ENCODE measurements at regions not wholly inside any gene's neighbourhood (a gene's known extent, or its start where the extent isn't known, plus 50 kb on each side); places are given as distances from the start of the nearest gene placed in this dataset.
"Not testable (repeated sequence)": the region's sequence is repeated elsewhere in the genome, so short reads cannot be mapped to it uniquely, and the experiment has no call there.

DNA sequence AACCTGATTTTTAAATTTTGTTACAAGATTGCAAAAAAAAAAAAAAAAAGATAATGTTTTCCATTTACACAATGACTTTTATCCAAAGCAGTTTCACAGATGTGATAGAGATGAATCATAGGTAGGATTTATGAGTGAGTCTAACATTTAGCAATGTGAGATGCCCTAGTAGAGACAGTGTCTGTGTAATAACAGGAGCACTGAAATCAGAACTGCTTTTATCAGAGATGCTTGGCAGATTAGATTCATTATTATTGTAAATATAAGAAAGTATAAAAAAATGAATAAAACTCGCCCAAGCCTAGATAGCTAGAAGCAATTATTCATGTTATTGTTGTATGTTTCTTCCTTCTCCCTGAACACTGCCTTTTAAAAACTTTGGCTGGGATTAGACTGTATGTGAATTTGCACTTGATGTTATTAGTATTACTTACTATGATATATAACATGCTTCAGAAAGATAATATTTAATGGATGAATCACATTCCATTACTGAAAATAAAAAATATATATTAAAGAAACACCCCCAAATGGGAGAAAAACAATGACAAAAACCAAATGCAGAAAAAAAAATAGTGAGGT lies 567.3 kb upstream of the KLF4 start:
- Mint-ChIP-seq H3K4me1 (ENCODE audit: low read depth) (no peaks in the 10 kb centered on the region), H3K36me3 (ENCODE audit: low read depth) (no peaks in the 10 kb centered on the region)

DNA sequence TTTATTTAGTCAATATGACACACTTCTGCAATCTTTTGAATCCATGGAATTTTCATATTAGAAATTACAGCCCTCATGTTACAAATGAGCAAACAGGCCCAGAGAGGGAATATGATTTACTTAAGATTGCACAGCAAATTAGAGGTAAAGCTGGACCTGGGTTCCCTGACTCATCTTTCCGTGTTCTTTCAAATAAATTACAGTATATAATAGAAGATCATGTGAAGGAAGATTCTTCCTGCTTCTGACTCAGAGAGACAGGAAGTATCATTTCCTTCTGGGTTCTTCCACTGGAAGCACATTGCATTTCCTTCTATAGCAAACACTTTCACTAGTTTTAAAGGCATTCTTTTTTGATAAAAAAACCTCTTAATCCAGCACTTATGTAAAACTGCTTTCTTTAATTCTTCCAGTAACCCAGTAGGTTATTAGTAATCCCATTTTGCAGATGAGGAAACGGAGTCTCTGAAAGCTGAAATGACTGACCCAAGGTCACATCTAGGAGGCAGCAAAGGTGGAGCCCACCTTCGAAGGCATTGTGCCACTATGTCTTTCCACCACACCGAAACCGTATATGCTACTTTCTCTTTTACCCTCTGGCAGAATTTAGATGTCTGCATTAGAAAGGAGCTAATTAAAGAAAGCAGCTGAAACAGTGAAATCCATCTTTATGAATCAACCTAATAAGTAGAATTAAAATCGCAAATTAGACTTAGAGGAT lies 566.7 kb upstream of the KLF4 start:
- DNase-seq (ENCODE audit: low spot score), result no peak
- Mint-ChIP-seq H3K4me3 (no peak overlapping the region), H3K36me3 (ENCODE audit: low read depth) (no peaks in the 10 kb centered on the region), H3K4me1 (ENCODE audit: low read depth) (no peaks in the 10 kb centered on the region), H3K9me3 (no peaks in the 10 kb centered on the region), H3K27me3 (ENCODE audit: insufficient read depth) (no peaks in the 10 kb centered on the region), H3K27ac (no peak overlapping the region)
- intact Hi-C loops (cut with micrococcal nuclease), result no loop called here

More for the DNA sequence above, 567.3 kb upstream of the KLF4 start:
- Mint-ChIP-seq H3K27me3 (ENCODE audit: insufficient read depth) (no peaks in the 10 kb centered on the region), H3K27ac (no peak overlapping the region), H3K4me3 (no peak overlapping the region), H3K9me3 (no peaks in the 10 kb centered on the region)
- no peak for DNase-seq (ENCODE audit: low spot score)
- intact Hi-C loops (cut with micrococcal nuclease), result no loop called here

DNA sequence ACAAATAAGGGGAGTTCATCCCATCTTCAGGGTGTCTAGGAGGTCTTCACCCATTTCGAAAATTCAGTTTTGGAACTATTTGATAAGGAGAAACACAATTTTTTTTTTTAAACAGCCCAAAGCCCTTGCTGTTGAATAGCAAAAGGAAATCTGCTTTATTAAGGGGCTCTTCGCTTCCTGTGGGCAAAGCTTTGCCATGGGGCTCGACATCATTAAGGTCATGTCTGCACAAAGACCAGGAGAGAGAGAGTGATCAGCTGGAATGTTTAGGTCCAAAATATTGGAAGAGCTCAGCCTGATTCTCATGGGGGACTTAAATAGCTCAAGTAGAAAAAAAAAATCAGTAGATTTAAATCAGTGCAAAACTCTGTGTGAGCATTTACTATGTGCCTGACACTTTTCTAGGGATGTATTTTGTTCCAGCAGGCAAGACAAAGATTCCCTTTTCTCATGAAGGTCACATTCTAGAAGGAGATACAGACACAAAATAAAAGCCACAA lies 564.6 kb upstream of the KLF4 start:
- Mint-ChIP-seq H3K27me3 (ENCODE audit: insufficient read depth) (no peaks in the 10 kb centered on the region), H3K9me3 (no peaks in the 10 kb centered on the region), H3K36me3 (ENCODE audit: low read depth) (no peaks in the 10 kb centered on the region), H3K4me1 (ENCODE audit: low read depth) (no peaks in the 10 kb centered on the region), H3K27ac (no peak overlapping the region), H3K4me3 (no peak overlapping the region)
- intact Hi-C loops (cut with micrococcal nuclease), result no loop called here
- no peak for DNase-seq (ENCODE audit: low spot score)

DNA sequence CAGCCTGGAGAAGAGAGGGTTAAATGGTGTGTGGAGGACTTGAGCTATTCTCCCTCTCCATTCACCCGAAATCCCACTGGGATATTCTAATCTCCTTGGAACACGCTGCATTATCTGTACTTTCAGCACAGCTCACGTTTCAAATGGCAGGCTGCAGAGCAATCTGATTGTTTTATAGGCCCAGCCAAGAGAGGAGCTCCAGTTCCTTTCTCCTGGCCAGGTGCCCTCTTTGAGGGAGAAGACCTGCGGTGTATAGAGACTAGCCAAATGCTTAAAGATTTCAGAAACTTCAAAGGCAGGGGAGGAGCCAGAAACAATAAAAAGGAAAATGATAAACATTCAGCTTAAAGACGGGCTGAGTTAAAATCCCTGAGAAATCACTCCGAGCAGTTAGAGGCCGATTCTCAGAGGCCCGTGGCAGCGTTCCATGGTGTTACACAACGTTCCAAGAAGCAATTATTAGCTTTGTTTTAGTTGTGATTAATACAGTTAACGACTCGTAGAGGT lies 564.0 kb upstream of the KLF4 start:
- no peak overlapping the region for H3K27ac Mint-ChIP-seq
- H3K36me3 Mint-ChIP-seq (ENCODE audit: low read depth), result no peaks in the 10 kb centered on the region
- DNase-seq (ENCODE audit: low spot score), result no peak
- H3K4me3 Mint-ChIP-seq, result no peak overlapping the region
- H3K4me1 Mint-ChIP-seq (ENCODE audit: low read depth), result no peaks in the 10 kb centered on the region
- H3K27me3 Mint-ChIP-seq (ENCODE audit: insufficient read depth), result no peaks in the 10 kb centered on the region
- H3K9me3 Mint-ChIP-seq, result no peaks in the 10 kb centered on the region
- intact Hi-C loops (cut with micrococcal nuclease), result no loop called here

DNA sequence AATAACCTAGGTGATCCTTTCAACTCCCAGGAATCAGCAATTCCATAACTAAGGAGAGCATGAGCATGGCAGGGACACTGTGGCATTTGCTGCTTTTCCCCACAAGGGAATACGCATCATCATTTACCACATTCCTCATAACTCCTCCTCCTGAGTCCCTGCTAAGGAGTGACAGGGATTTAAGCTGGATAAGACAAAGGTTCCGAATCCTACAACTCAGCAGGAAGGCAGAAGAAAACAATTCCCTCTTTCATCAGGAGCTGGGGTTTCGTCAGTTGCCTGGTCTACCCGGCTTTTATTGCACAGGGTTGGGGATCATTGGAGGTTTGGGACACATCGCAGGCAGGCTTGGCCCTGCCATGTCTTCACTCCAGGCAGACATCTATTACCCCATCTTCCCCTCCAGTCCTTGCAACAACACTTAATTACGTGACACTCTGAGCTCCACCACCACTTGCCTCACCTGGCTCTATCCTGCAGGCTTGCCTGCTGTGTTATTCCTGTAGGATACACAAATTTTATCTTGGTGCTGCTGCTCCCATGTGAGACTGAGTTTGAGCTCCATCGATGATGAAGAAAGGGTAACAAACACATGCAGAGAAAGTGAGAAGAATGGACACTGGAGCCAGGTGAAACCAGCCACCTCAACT lies 563.0 kb upstream of the KLF4 start:
- H3K4me1 Mint-ChIP-seq (ENCODE audit: low read depth), result no peaks in the 10 kb centered on the region
- no peak overlapping the region for H3K4me3 Mint-ChIP-seq
- intact Hi-C loops (cut with micrococcal nuclease), result no loop called here
- no peaks in the 10 kb centered on the region for H3K36me3 Mint-ChIP-seq (ENCODE audit: low read depth)
- H3K27me3 Mint-ChIP-seq (ENCODE audit: insufficient read depth), result no peaks in the 10 kb centered on the region
- H3K9me3 Mint-ChIP-seq, result no peaks in the 10 kb centered on the region
- H3K27ac Mint-ChIP-seq, result no peak overlapping the region
- DNase-seq (ENCODE audit: low spot score), result no peak

DNA sequence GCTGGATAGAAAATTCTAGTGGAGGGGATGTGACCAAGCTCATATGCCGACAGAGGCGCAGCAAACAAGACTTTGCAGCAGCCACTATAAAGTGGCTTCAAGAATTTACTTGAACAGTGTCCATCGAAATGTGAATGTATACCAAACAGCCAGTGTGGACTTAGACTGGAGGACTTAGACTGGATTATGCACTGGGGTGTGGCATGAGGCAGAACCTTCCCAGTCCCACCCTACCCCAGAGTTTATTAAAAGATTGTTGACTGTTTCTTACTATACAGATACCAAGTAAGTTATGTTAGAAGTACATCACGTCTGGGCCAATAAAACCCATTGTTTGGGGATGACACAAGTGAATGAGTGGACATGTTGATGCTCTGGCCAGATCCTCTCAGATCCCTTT lies 561.3 kb upstream of the KLF4 start:
- H3K4me1 Mint-ChIP-seq (ENCODE audit: low read depth), result no peaks in the 10 kb centered on the region
- intact Hi-C loops (cut with micrococcal nuclease), result no loop called here
- H3K36me3 Mint-ChIP-seq (ENCODE audit: low read depth), result no peaks in the 10 kb centered on the region
- no peak overlapping the region for H3K4me3 Mint-ChIP-seq
- H3K27ac Mint-ChIP-seq, result no peak overlapping the region
- H3K9me3 Mint-ChIP-seq, result no peaks in the 10 kb centered on the region
- DNase-seq (ENCODE audit: low spot score), result no peak
- no peaks in the 10 kb centered on the region for H3K27me3 Mint-ChIP-seq (ENCODE audit: insufficient read depth)

DNA sequence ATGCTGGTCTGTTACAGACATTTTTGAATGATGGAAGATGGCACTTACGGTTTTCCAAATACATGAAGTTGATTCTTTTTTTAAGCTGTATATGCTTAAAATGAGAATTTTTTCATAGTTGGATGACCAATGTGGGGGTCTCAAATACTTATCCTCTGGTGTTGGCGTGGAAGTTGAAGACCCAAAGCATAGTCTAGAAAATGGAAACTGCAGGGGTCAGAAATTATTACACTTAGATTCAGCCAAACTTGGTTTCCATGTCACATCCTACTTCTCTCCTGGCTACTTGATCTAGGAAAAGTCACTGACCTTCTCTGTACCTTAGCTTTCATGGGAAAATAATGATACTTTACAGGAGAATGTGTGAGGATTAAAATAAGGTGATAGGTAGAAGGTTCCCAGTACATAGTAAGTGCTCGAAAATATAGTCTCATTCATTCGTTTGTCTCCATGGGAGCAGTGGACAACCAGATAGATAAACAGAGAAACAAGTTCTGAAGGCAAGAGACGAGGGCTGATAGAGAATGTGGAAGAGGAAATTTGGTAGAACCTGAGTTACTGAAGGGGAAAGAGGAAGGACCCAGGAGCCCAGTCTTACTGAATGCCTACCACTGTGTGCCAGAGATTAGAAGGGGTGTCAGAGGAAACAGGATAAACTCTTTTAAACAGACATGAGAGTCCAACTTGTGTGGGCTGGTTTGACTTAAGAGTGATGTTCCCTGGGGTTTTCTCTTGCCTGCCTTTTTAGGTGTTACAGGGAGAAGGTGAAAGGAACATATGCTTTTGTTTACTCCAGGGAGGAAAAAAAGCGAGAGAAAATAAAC lies 560.3 kb upstream of the KLF4 start:
- Mint-ChIP-seq H3K27ac (no peak overlapping the region), H3K36me3 (ENCODE audit: low read depth) (no peaks in the 10 kb centered on the region), H3K9me3 (no peaks in the 10 kb centered on the region), H3K4me1 (ENCODE audit: low read depth) (no peaks in the 10 kb centered on the region), H3K27me3 (ENCODE audit: insufficient read depth) (no peaks in the 10 kb centered on the region), H3K4me3 (no peak overlapping the region)
- intact Hi-C loops (cut with micrococcal nuclease), result no loop called here
- DNase-seq (ENCODE audit: low spot score), result no peak

DNA sequence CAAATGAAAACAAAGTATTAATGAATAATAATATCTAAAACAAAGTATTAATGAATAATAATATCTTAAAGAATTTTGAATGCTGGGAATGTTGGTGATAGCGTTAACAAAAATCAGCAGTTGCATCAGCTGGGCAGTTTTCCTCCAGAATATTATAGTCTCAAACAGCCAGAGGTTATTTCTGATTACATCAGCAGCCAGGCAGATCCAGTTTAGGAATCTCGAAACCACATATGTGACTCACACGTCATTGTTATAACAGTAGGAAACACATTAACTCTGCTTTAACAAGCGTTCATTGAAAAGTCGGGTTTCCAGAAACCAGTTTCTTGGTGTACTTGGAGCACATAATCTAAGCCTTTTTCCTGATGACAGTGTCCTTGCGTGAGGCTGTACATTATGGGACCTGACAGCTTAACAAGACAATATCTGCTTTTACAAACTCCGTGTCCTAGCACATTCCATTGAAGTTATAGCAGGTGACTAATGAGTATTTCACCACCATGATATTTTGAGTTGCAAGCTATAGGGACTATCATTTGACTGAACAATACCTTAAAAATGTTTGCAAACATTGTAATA lies 559.5 kb upstream of the KLF4 start:
- DNase-seq (ENCODE audit: low spot score), result no peak
- intact Hi-C loops (cut with micrococcal nuclease), result no loop called here
- no peaks in the 10 kb centered on the region for H3K9me3 Mint-ChIP-seq
- H3K27ac Mint-ChIP-seq, result no peak overlapping the region
- H3K4me3 Mint-ChIP-seq, result no peak overlapping the region
- H3K36me3 Mint-ChIP-seq (ENCODE audit: low read depth), result no peaks in the 10 kb centered on the region
- H3K4me1 Mint-ChIP-seq (ENCODE audit: low read depth), result no peaks in the 10 kb centered on the region
- no peaks in the 10 kb centered on the region for H3K27me3 Mint-ChIP-seq (ENCODE audit: insufficient read depth)

DNA sequence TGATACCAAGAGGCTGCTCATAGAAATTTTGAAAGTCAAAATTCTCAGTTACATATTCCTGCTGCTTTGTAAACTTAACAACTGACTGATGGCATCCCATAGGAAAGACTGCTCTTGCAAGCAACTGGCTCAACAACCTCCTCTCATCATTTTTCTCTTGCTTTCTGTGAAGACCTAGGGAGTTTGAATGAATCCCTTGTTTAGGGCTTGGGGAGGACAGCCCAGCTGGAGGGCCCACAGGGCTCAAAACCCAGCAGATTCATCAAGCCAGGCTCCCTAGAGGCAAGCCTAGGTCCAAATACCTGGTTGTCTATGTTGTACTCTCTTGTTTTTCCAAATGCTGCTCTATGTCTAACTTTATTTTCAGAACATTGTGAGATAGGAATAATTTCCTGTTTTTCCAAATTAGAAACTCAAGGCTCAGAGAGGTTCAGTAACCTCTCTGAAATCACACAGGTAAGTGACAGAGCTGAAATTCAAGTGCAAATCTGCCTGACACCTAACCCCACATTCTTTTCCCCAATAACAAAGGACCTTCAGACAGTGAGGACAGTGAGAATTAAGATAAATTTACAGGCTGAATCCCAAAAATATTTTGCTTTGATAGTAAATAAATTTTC lies 558.9 kb upstream of the KLF4 start:
- intact Hi-C loops (cut with micrococcal nuclease), result no loop called here
- H3K4me1 Mint-ChIP-seq (ENCODE audit: low read depth), result no peaks in the 10 kb centered on the region
- no peaks in the 10 kb centered on the region for H3K27me3 Mint-ChIP-seq (ENCODE audit: insufficient read depth)
- no peak for DNase-seq (ENCODE audit: low spot score)
- no peak overlapping the region for H3K4me3 Mint-ChIP-seq
- no peaks in the 10 kb centered on the region for H3K36me3 Mint-ChIP-seq (ENCODE audit: low read depth)
- H3K27ac Mint-ChIP-seq, result no peak overlapping the region
- peaks cover 4% of the 10 kb centered on the region for H3K9me3 Mint-ChIP-seq

DNA sequence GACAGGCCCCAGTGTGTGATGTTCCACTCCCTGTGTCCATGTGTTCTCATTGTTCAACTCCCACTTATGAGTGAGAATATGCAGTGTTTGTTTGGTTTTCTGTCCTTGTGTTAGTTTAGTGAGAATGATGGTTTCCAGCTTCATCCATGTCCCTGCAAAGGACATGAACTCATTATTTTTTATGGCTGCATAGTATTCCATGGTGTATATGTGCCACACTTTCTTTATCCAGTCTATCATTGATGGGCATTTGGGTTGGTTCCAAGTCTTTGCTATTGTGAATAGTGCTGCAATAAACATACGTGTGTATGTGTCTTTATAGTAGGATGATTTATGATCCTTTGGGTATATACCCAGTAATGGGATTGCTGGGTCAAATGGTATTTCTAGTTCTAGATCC lies 558.2 kb upstream of the KLF4 start:
- DNase-seq (ENCODE audit: low spot score); H3K36me3 Mint-ChIP-seq (ENCODE audit: low read depth); H3K27ac Mint-ChIP-seq; H3K9me3 Mint-ChIP-seq; H3K27me3 Mint-ChIP-seq (ENCODE audit: insufficient read depth); H3K4me1 Mint-ChIP-seq (ENCODE audit: low read depth); H3K4me3 Mint-ChIP-seq; intact Hi-C loops (cut with micrococcal nuclease): not testable (repeated sequence)

DNA sequence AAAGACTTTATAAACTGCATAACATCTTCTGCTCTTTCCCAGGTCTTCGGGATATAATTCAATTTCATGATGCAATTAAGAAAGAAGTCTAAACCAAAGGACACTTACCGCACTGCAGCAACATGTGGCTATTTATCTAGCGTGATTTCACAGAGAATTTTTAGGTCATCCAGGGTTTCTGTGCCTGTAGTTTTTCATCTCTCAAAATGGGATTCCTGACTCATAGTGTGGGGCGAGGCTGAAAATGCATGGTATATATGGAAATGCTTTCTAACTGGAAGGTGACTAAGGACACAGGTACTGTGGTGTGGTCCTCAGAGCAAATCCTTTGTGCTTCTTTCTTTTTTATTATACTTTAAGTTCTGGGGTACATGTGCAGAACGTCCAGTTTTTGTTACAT lies 557.7 kb upstream of the KLF4 start:
- Mint-ChIP-seq H3K4me3 (no peak overlapping the region), H3K36me3 (ENCODE audit: low read depth) (no peaks in the 10 kb centered on the region), H3K4me1 (ENCODE audit: low read depth) (no peaks in the 10 kb centered on the region), H3K27ac (no peak overlapping the region), H3K27me3 (ENCODE audit: insufficient read depth) (no peaks in the 10 kb centered on the region), H3K9me3 (peaks cover 7% of the 10 kb centered on the region)
- DNase-seq (ENCODE audit: low spot score), result no peak
- intact Hi-C loops (cut with micrococcal nuclease), result no loop called here

DNA sequence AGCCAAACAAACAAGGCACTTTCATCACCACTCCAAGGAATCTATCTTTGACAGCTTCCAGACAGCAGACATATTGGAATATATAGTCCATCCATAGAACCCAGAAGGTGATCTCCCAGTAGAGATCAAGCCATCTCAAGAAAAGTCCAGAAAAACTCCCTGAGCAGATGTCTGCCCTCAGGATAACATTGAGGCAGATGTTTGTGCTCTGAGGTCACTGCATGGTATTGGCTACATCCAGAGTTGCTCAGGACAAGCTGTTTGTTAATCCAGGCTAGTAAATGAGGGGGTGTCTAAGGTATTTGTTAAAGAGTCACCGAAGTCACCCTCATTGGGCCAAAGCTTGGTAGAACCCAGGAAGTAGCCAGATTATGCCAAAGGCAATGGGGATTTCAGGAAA lies 556.3 kb upstream of the KLF4 start:
- intact Hi-C loops (cut with micrococcal nuclease), result no loop called here
- peaks cover 7% of the 10 kb centered on the region for H3K9me3 Mint-ChIP-seq

More for the DNA sequence above, 556.3 kb upstream of the KLF4 start:
- H3K27me3 Mint-ChIP-seq (ENCODE audit: insufficient read depth), result no peaks in the 10 kb centered on the region
- no peak for DNase-seq (ENCODE audit: low spot score)
- no peak overlapping the region for H3K27ac Mint-ChIP-seq
- no peaks in the 10 kb centered on the region for H3K4me1 Mint-ChIP-seq (ENCODE audit: low read depth)
- no peaks in the 10 kb centered on the region for H3K36me3 Mint-ChIP-seq (ENCODE audit: low read depth)
- no peak overlapping the region for H3K4me3 Mint-ChIP-seq

Measured in activated T-helper 1 cell treated with anti-CD3 and anti-CD28 coated beads, Interleukin-12 subunit alpha, Interleukin-12 subunit beta, Interleukin-2, Interleukin-4 antibody, amounts not matched to agents 30 ng/mL and 10 ng/mL and 1 ng/mL, durations not matched to agents 14 hours and 24 hours and 36 hours (primary cell).